Right renal cortex interstitium (tissue), 3 donors: ENCODE measurements at regions not wholly inside any gene's neighbourhood (a gene's known extent, or its start where the extent isn't known, plus 50 kb on each side); places are given as distances from the start of the nearest gene placed in this dataset.

Experiments
- DNase-seq, 3 donors: peaks; one replicate each; pipeline ENCODE4 v3.0.0-alpha.2; 2013; ENCODE audit warnings: low read depth in 3 of 3, low spot score in 2 of 3

DNA sequence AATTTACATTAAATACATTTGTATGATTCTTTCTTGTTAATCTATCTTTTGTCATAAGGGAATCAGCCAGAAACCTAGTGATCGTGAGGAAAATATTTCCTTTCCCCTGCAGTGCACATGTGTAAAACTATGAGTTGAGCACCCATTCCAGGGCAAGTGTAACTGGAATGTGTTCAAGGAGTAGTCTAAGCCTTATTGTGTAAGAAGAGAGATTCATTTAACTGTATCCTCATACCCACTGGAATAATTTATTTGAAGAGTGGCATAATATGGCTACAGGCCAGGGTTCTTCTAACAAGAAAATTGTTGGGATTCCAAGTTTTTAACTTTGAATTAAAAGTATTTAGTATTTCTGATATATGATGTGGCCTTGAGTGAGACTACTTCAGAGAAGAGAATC lies 1692.7 kb downstream of the EFNA5 start:
- DNase-seq: no peak

GRCh38 chr5:105977163-105977562 lies 1693.6 kb downstream of the EFNA5 start:
- no peak for DNase-seq

DNA sequence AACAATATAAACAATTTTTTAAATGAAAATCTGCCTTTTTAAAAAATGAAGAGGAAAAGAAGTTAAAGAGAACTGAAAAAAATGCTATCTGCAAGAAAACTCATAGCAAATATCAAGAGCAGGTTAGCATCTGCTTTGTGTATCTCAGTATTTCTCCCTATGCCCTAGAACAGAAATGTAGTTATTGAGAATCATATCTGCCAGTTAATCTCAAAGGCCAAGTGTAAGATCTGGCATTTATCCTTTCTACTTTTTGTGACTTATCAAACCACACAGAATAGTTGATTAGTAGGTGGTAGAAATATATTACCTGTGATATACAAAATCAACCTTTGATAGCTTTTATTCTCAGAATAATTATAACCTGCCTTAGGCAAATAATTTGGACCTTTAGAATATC lies 1699.8 kb downstream of the EFNA5 start:
- no peak for DNase-seq

DNA sequence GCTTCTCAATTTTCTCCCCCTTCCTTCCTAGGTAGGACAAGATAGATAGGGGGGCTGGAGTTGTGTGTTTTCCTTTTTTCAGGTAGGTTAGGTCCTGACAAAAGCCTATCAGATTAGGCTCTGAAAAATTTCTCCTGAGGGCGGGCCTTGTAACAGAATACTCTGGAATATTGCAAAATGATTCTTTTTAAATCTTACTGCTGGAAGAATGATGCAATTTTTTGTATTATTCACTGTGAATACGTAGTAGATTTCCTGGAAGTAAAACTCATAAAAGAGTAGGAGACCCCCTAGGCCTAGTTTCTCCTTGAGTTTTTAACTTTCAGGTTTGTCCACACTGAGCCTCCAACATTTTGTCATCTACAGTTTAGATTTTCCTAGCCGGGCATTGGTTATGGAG lies 1701.8 kb downstream of the EFNA5 start:
- DNase-seq: no peak

DNA sequence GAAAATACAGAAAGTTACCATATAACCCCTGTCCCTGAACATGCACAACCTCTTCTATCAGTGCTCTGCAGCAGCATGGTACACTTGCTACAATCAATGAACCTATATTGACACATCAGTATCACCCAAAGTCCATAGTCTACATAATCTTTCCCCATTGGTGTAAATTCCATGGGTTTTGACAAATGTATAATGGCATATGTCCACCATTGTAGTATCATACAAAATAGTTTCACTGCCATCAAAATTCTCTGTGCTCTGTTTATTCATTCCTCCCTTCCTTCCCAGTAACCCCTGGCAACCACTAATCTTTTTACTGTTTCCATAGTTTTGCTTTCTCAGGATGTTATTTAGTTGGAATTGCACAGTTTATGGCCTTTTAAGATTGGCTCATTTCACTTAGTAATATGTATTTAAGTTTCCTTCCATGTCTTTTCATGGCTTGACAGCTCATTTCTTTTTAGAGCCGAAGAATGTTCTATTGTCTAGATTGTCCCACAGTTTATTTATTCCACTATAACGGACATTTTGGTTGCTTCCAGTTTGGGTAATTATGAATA lies 1707.0 kb downstream of the EFNA5 start:
- DNase-seq: no peak

- no peak for DNase-seq
These were observed 1709.2 kb downstream of the EFNA5 start for GRCh38 chr5:105961572-105961971.

DNA sequence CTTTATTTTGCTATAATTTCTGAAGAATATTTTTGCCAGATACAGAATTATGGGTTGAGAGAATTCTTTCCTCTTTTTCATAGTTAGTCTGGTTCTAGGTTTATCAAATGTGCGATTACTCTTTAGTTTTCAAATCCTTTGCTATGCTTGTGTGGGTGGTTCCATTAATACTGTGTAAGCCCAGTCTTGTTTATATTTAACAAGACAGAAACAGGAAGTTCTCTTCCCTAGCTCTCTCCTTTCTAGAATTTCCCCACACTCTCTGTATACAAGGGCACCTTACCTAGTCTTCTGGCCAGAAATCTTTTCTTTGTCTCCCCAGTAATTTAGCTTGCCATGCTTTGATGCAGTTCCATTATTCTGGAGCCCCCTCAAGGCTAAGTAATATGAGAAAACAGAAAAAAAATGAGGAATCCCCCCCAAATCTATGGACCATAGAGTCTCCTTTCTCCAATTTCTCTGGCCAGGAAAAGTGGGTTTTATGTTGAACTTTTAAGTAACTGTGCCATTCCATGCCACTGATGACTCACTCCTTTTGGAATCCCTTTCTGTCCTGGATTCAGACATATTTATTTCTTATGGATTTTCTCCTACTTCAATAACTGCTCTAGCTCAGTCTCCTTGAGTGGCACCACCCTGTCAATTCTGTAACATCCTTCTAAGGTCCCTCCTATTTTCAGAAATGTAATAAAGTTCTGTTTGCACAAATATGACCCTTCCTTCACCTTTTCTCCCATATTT lies 1714.1 kb downstream of the EFNA5 start:
- DNase-seq: no peak

- no peak for DNase-seq
These were observed 1716.4 kb downstream of the EFNA5 start for GRCh38 chr5:105954341-105954740.

GRCh38 chr5:105953616-105954015 lies 1717.1 kb downstream of the EFNA5 start:
- DNase-seq: no peak

- no peak for DNase-seq
These were observed 1717.9 kb downstream of the EFNA5 start for GRCh38 chr5:105952875-105953274.

DNA sequence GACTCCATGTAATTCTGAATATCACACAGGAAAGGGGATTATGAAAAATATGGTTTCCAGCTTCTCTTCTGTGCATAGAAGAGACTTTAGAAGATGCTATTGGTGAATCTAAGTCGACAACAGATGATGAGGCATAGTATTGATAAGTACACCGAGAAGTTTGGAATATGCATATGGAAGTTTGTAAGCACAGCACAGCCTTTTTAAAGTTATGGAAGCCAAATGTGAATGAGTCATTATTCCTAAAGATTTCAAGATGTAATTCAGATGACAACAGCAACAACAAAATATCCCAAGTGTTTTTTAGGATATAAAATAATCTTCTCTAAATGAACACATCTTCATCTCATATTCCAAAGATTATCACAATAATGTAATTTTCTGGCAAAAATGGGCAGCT lies 1723.3 kb downstream of the EFNA5 start:
- no peak for DNase-seq

- no peak for DNase-seq
These were observed 1725.3 kb downstream of the EFNA5 start for GRCh38 chr5:105945203-105945972.

- DNase-seq: no peak
These were observed 1730.6 kb downstream of the EFNA5 start for GRCh38 chr5:105940181-105940580.

DNA sequence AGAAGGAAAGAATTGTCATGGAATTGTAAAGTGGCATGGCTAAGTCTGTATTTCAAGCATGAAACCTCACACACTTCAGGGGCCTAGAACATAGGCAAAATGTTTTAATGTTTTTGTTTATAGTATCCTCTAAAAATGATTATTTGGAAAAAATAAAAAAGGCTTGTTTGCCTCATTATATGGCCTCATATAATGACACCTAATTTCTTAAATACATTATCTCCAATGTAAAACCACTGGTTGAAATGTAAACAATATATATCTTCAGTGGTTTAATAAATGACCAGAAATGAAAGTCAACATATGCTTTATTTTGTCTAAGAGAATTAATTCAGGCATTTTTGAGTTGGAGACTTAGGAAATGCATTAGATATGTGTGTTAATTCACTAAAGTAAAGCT lies 1736.6 kb downstream of the EFNA5 start:
- DNase-seq: no peak

DNA sequence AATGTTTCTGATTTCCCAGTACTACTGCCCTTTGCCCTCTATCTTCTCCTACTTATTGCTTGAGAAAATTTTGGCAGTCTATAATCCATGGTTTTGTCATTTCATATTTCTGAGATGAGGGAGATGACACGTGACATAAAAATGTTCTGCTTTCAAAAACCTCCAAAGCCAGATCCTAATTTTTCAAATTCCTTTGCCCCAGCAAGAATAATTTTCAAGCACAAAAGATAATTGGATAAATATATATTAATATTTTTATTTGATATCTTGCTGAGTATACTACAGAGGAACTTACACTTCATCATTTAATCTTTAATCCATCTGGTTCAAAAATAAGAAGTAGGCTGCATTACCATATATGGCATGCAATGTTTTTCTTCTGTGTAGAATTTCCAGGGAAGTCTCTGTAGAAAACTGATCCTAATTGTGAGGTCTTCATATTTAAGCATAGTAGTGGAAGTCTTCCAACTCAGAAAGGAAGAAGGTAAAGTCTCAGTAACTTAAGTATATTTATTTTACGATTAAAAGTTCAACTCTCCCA lies 1738.8 kb downstream of the EFNA5 start:
- DNase-seq: no peak

GRCh38 chr5:105929858-105930257 lies 1740.9 kb downstream of the EFNA5 start:
- DNase-seq: no peak

DNA sequence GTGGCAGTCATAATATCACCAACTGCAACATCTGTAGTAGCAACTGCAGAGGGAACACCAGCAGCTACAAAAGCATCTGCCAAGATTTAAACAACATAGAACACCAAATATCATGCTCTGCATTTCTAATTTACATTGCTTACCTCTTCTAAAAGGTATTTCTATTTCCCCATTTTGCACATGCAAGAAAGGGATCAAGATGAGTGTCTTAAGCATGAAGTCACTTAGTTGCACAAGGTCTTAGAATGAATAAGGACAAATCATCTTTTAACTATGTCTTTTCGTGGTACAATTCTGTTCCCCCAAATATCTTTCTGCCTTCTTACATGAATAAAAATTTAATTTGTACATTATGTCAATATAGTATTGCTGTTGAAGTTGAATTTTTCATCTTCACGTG lies 1746.4 kb downstream of the EFNA5 start:
- no peak for DNase-seq

DNA sequence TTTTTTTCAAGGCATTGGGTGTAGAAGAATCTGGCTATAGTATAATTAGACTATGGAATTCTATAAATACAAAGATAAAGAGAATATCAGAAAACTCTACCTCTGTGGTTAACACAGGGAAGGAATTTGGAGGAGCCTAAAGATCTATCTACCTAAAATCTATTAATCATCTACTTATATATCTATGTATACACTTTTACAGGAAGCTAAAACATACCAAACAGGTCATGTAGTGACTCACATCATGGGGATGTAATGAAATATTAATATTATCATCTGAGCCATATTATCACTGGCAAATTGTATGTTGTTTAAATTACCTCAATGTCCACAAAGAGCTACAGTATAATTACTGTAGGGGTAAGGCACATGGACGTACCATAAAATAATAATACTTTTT lies 1748.2 kb downstream of the EFNA5 start:
- no peak for DNase-seq

DNA sequence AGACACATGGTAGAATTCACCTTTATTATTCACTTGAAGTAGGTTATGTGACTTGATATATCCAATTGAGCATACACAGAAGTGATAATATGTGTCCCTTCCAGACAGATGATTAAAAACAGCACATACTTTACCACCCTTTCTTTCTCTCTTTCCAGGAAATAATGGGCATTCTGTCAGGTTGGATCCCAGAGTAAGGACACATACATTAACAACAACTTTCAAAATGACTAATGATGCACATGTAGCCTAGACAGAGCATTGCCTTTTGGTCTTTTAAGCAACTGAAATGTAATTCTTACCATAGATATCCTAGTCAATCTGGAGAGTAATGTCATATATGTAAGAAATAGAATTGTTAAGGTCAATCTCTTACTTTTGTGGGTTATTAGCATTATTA lies 1748.7 kb downstream of the EFNA5 start:
- no peak for DNase-seq

GRCh38 chr5:105917189-105917588 lies 1753.5 kb downstream of the EFNA5 start:
- no peak for DNase-seq

DNA sequence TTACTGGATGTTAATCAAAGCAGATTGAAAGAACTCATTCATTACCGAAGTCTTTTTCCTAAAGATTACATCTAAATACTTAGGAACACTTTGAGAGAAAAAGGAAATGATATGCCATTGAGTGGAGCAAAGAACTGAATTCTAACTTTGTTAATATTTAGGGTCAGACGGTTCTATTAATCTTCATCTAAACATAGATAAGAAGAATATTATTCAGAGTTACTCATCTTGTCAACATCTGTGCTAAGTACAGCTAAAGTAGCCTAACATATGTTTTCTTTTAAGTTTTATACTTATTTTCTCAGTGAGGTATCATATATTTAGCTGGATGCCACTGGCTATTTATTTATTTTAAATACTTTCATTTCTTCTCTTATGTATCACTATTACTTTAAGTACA lies 1763.7 kb downstream of the EFNA5 start:
- DNase-seq: no peak

- no peak for DNase-seq
These were observed 1765.3 kb downstream of the EFNA5 start for GRCh38 chr5:105905392-105905791.
